PC-3 (cell line): ENCODE measurements at regions not wholly inside any gene's neighbourhood (a gene's known extent, or its start where the extent isn't known, plus 50 kb on each side); places are given as distances from the start of the nearest gene placed in this dataset.

Experiments
- EZH2 ChIP-seq: fragments of 300-600 bp; sonication (generic); IDR thresholded peaks from one replicate; pipeline ENCODE4 v1.6.1; 2017; ENCODE audit warnings: antibody characterized with exemption, mild to moderate bottlenecking, low read length; ENCODE audit not compliant: unreplicated experiment
- EZH2phosphoT487 ChIP-seq: fragments of 300-600 bp; sonication (generic); IDR thresholded peaks from 2 replicates; pipeline ENCODE4 v1.6.1; 2018; ENCODE audit warnings: mild to moderate bottlenecking, antibody characterized with exemption, low read length, borderline replicate concordance
- TF ChIP-seq, protein P1 (sequence below): fragments of 300-600 bp; sonication (generic); conservative IDR thresholded peaks from 2 replicates; pipeline ENCODE4 v1.5.1; 2017; ENCODE audit warnings: antibody characterized with exemption, low read depth, mild to moderate bottlenecking, low read length

DNA sequence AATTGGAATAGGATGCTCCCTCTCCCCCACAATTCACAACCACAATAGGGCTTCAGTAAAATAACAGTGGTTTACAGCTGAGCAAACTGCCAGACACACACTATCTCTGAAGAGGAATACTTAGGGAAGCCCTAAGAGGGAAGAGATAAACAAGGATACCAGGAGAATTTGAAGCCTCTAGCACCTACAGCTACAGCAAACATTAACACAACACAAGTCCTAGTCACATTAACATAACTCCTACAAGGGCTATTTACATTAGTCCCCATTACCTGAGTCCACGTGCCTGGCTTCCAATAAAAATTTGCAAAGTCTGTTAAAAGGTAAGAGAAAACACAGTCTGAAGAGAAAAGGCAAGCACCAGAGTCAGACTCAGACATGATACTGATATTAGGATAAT is 346.9 kb upstream of the CDIN1 start:
- TF ChIP-seq, protein P1, sequence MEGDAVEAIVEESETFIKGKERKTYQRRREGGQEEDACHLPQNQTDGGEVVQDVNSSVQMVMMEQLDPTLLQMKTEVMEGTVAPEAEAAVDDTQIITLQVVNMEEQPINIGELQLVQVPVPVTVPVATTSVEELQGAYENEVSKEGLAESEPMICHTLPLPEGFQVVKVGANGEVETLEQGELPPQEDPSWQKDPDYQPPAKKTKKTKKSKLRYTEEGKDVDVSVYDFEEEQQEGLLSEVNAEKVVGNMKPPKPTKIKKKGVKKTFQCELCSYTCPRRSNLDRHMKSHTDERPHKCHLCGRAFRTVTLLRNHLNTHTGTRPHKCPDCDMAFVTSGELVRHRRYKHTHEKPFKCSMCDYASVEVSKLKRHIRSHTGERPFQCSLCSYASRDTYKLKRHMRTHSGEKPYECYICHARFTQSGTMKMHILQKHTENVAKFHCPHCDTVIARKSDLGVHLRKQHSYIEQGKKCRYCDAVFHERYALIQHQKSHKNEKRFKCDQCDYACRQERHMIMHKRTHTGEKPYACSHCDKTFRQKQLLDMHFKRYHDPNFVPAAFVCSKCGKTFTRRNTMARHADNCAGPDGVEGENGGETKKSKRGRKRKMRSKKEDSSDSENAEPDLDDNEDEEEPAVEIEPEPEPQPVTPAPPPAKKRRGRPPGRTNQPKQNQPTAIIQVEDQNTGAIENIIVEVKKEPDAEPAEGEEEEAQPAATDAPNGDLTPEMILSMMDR = no peak
- no peak for TF ChIP-seq EZH2phosphoT487
- TF ChIP-seq EZH2 = no peak
